Esophagus squamous epithelium (tissue), 5 donors: ENCODE measurements at regions not wholly inside any gene's neighbourhood (a gene's known extent, or its start where the extent isn't known, plus 50 kb on each side); places are given as distances from the start of the nearest gene placed in this dataset.

Experiments used
- DNase-seq: peaks from one replicate; lab custom pipeline; 2025; lab: John Stamatoyannopoulos, UW
- H3K27ac ChIP-seq, 4 donors: fragments of 200-600 bp; sonication (generic); one replicate each; pipeline ENCODE4 v1.5.1; 2016 to 2019; ENCODE audit warnings: mild to moderate bottlenecking in 1 of 4
- H3K27me3 ChIP-seq, 4 donors: fragments of 200-600 bp; sonication (generic); 1 replicate in 3 of 4; 2 replicates in 1 of 4; pipeline versions ENCODE4 v1.5.1 to v1.6.0; 2017 to 2021; ENCODE audit warnings: antibody characterized with exemption in 1 of 4
- H3K36me3 ChIP-seq, 3 donors: fragments of 200-600 bp; sonication (generic); one replicate each; pipeline ENCODE4 v1.5.1; 2016 to 2019
- H3K4me1 ChIP-seq, 3 donors: fragments of 200-600 bp; sonication (generic); one replicate each; pipeline ENCODE4 v1.5.1; 2017 to 2019
- H3K4me3 ChIP-seq, 4 donors: fragments of 200-600 bp; sonication (generic); 1 replicate in 3 of 4; 2 replicates in 1 of 4; pipeline ENCODE4 v1.5.1; 2016 to 2019; ENCODE audit warnings: mild to moderate bottlenecking in 2 of 4, moderate library complexity in 1 of 4
- H3K9me3 ChIP-seq, 3 donors: fragments of 200-600 bp; sonication (generic); one replicate each; pipeline ENCODE4 v1.5.1; 2016 to 2019
- POLR2A ChIP-seq, 4 donors: fragments of 450-650 bp; IDR thresholded peaks; one replicate each; pipeline ENCODE4 v1.6.1; 2017; ENCODE audit warnings: antibody characterized with exemption in 4 of 4, mild to moderate bottlenecking in 4 of 4, moderate library complexity in 3 of 4
- WGBS, 2 donors: methylation state at CpG; one replicate each; pipeline ENCODE4 v1.1.5; 2018; 5-methylcytosine and 5-hydroxymethylcytosine counted together
- intact Hi-C: fragments of 100-400 bp; cut with DNase I; formaldehyde crosslinking; loops from one replicate; pipeline ENCODE4 v1.15.0; 2022
- TF ChIP-seq, protein P1 (sequence below), 6 experiments: fragments of 450-650 bp in 4 of 6; fragments of 200-600 bp in 2 of 6; sonication (generic) in 2 of 6; IDR thresholded peaks; one replicate each; pipeline ENCODE4 v1.5.1; 2016 to 2019; ENCODE audit warnings: antibody characterized with exemption in 6 of 6, mild to moderate bottlenecking in 4 of 6, moderate library complexity in 4 of 6
- donor health status: DM: yes; HTN: yes; CAD: no.

- no peaks in the 10 kb centered on the region for H3K9me3 ChIP-seq
- no peaks in the 10 kb centered on the region for H3K27me3 ChIP-seq
- intact Hi-C loops = no loop called here
- no peak overlapping the region for H3K4me3 ChIP-seq
- H3K36me3 ChIP-seq = no peaks in the 10 kb centered on the region
- no peak overlapping the region for H3K27ac ChIP-seq
- 31 to 56% methylated on average over 4 of the region's 4 CpGs for WGBS, 2 donors
- TF ChIP-seq, protein P1, sequence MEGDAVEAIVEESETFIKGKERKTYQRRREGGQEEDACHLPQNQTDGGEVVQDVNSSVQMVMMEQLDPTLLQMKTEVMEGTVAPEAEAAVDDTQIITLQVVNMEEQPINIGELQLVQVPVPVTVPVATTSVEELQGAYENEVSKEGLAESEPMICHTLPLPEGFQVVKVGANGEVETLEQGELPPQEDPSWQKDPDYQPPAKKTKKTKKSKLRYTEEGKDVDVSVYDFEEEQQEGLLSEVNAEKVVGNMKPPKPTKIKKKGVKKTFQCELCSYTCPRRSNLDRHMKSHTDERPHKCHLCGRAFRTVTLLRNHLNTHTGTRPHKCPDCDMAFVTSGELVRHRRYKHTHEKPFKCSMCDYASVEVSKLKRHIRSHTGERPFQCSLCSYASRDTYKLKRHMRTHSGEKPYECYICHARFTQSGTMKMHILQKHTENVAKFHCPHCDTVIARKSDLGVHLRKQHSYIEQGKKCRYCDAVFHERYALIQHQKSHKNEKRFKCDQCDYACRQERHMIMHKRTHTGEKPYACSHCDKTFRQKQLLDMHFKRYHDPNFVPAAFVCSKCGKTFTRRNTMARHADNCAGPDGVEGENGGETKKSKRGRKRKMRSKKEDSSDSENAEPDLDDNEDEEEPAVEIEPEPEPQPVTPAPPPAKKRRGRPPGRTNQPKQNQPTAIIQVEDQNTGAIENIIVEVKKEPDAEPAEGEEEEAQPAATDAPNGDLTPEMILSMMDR (IDR thresholded peaks at IDR 0.05) = no peak
- no peak for TF ChIP-seq POLR2A (IDR thresholded peaks at IDR 0.05)
- DNase-seq = no peak
- no peaks in the 10 kb centered on the region for H3K4me1 ChIP-seq
Observed at GRCh38 chr3:86269364-86270155, 721.4 kb downstream of the VGLL3 start.

DNA sequence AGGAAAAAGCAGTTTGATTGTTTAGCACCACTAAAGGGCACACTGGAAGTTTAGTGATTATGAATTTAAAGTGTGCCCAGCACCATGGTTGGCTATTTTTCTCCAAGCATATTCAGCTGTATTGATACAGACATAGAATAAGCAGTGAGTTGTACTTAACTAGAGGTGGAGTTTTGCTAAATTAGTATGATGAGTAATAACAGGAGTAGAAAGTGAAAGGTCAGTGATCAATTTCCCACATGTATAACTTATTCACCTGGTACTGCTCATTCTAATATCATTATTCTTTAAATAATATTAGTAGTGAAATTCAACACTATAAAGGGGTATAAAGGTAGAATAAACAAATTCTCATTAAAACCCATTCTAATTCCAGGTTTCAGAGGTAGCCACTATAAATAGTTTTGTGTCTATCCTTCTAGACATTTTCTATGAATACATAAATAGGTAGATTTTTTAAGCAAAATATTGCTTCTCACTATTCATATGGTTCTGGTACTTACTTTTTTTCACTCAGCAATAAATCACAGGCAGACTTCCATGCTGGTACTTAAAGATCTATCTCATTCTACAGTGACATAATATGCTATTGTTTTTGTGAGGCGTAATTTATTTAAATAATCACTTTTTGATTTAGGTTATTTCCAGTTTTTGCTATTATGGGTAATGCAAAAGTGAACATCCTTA lies 732.9 kb downstream of the VGLL3 start:
- Histone ChIP-seq H3K36me3 (no peaks in the 10 kb centered on the region), H3K27me3 (no peaks in the 10 kb centered on the region), H3K27ac (no peak overlapping the region), H3K4me3 (no peak overlapping the region), H3K9me3 (no peaks in the 10 kb centered on the region), H3K4me1 (no peaks in the 10 kb centered on the region)
- TF ChIP-seq POLR2A (IDR thresholded peaks at IDR 0.05) = no peak
- TF ChIP-seq, protein P1 (IDR thresholded peaks at IDR 0.05) = no peak
- intact Hi-C loops = no loop called here
- DNase-seq = no peak
- WGBS, 2 donors = 79 to 93% methylated on average over 1 of the region's 1 CpG

DNA sequence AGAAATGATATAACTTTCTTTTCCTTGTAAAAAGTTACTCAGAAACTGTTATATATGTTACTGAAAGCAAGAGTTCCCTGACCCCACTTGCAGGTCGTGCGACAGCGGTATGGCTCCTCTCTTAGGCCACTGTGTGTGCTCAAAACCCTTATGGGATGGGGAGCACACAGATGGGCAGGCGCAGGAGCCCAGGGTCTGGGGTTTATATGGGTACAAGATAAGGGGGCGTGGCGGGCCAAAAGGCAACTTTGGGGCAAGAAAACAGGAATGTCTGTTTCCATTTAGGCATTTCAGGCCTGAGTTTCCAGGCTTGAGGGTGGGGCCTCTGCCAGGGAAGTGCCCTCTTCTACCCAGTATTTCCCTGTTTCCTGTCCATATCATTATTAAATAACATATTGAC lies 736.5 kb downstream of the VGLL3 start:
- DNase-seq = no peak
- WGBS, 2 donors = 76 to 86% methylated on average over 5 to 6 of the region's 6 CpGs
- Histone ChIP-seq H3K4me1 (no peaks in the 10 kb centered on the region), H3K27ac (no peak overlapping the region), H3K9me3 (no peaks in the 10 kb centered on the region), H3K36me3 (no peaks in the 10 kb centered on the region), H3K4me3 (no peak overlapping the region), H3K27me3 (no peaks in the 10 kb centered on the region)
- intact Hi-C loops = no loop called here
- TF ChIP-seq POLR2A (IDR thresholded peaks at IDR 0.05) = no peak
- TF ChIP-seq, protein P1 (IDR thresholded peaks at IDR 0.05) = no peak

DNA sequence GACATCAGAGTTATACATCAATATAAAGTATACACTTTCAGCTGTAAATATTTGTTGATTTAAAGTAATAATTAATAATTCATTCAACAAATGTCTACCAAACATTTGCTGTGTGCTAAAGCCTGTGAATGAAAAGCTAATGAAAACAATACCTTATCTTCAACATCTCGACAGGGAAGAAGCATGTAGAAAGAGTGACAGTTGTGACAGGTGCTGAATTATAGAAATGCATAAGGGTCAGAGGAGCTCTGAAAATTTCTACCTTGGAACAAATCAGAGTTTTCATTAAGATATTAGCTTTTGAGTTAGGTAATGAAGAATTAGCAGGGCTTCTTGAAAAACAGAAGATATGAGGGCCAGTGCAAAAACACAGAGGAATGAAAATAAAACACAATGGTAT lies 739.2 kb downstream of the VGLL3 start:
- TF ChIP-seq POLR2A (IDR thresholded peaks at IDR 0.05) = no peak
- TF ChIP-seq, protein P1 (IDR thresholded peaks at IDR 0.05) = no peak
- Histone ChIP-seq H3K27me3 (no peaks in the 10 kb centered on the region), H3K27ac (no peak overlapping the region), H3K36me3 (no peaks in the 10 kb centered on the region), H3K4me3 (no peak overlapping the region), H3K4me1 (no peaks in the 10 kb centered on the region), H3K9me3 (no peaks in the 10 kb centered on the region)
- 21 to 26% methylated on average over 1 of the region's 1 CpG for WGBS, 2 donors
- DNase-seq = no peak
- intact Hi-C loops = no loop called here

DNA sequence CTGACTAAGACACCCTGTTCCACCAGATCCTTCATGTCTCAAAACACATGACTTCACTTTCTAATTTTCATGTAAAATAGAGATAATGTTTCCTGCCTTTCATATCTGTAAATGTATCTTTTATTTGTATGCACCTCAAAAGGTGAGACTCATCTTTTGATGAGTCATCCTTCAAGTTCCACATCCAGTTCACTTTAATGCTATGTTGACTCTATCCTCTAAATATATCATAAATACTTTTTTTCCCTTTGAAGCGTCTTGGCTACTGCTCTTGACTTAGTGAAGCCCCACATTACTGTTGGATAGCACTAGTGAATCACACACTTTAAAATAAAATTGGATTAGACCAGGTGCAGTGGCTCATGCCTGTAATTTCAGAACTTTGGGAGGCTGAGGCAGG lies 741.1 kb downstream of the VGLL3 start:
- Histone ChIP-seq H3K27ac (no peak overlapping the region), H3K36me3 (no peaks in the 10 kb centered on the region), H3K9me3 (no peaks in the 10 kb centered on the region), H3K4me1 (no peaks in the 10 kb centered on the region), H3K4me3 (no peak overlapping the region), H3K27me3 (no peaks in the 10 kb centered on the region)
- TF ChIP-seq POLR2A (IDR thresholded peaks at IDR 0.05) = no peak
- TF ChIP-seq, protein P1 (IDR thresholded peaks at IDR 0.05) = no peak
- 64 to 65% methylated on average over 1 of the region's 1 CpG for WGBS, 2 donors
- DNase-seq = no peak
- intact Hi-C loops = no loop called here
